HCT116 (cell line): ENCODE measurements at regions not wholly inside any gene's neighbourhood (a gene's known extent, or its start where the extent isn't known, plus 50 kb on each side); places are given as distances from the start of the nearest gene placed in this dataset.

ENCODE experiments used
- ATAC-seq: fragments of 200-7000 bp; cut with Tn5 transposase; 2 replicates; pipeline ENCODE4 v1.9.1; 2020; ENCODE audit warnings: mild to moderate bottlenecking, moderate library complexity
- BruUV-seq: library from RNA; stranded (reverse); fragments of 400-500 nt; replicated peaks from 2 replicates; lab custom pipeline; 2021; lab: Mats Ljungman, UMichigan
- CTCF ChIA-PET: fragments of 300-600 bp; sonication (Branson Sonifier 250); formaldehyde crosslinking; loops from one replicate; lab custom pipeline; 2021; ENCODE audit warnings: antibody characterized with exemption; lab: Charles Lee
- POLR2A ChIA-PET: fragments of 300-600, 350-600 bp; sonication (Branson Sonifier 250); formaldehyde crosslinking; loops from one replicate; lab custom pipeline; 2021; ENCODE audit warnings: antibody characterized with exemption; lab: Charles Lee
- RAD21 ChIA-PET, 2 experiments: fragments of 300-600 bp; sonication (Branson Sonifier 250); formaldehyde crosslinking; loops; one replicate each; lab custom pipeline; 2023; ENCODE audit warnings: low total read pairs in 2 of 2; ENCODE audit not compliant: uncharacterized antibody in 2 of 2, unreplicated experiment in 2 of 2, low non-redundant PET in 1 of 2; lab: Charles Lee
- DNase-seq: peaks from one replicate; pipeline ENCODE4 v3.0.0-alpha.2; 2010; ENCODE audit warnings: low read depth, low spot score
- H2AFZ ChIP-seq: fragments of 200-600 bp; shearing (Covaris generic), sonication (generic); 2 replicates; pipeline ENCODE4 v1.6.1; 2017; ENCODE audit warnings: low read depth, mixed run types, mixed read lengths, antibody characterized with exemption, low read length; ENCODE audit not compliant: poor library complexity, severe bottlenecking
- H3K27ac ChIP-seq: 2 replicates; pipeline ENCODE4 v1.5.1; 2012; ENCODE audit warnings: low read depth, low read length
- H3K27me3 ChIP-seq: fragments of 200-600 bp; sonication (generic); 2 replicates; pipeline ENCODE4 v1.6.1; 2016; ENCODE audit warnings: mixed run types, low read length, mixed read lengths; ENCODE audit not compliant: insufficient read depth
- H3K36me3 ChIP-seq, 2 experiments: fragments of 200-500 bp in 1 of 2; fragments of 200-600 bp in 1 of 2; sonication (Bioruptor generic) in 1 of 2; sonication (generic) in 1 of 2; 2 replicates each; pipeline versions ENCODE4 v1.5.1 to v1.6.1; 2014 to 2016; ENCODE audit warnings: low read length in 2 of 2, inconsistent platforms in 1 of 2, mixed read lengths in 1 of 2, mixed run types in 1 of 2; ENCODE audit not compliant: insufficient read depth in 2 of 2, control insufficient read depth in 1 of 2
- H3K4me1 ChIP-seq, 2 experiments: fragments of 200-600 bp in 1 of 2; sonication (generic) in 1 of 2; 2 replicates each; pipeline versions ENCODE4 v1.5.1 to v1.6.1; 2012 to 2017; ENCODE audit warnings: low read length in 2 of 2, inconsistent platforms in 1 of 2, mild to moderate bottlenecking in 1 of 2, mixed read lengths in 1 of 2, mixed run types in 1 of 2, moderate library complexity in 1 of 2; ENCODE audit not compliant: insufficient read depth in 2 of 2, control insufficient read depth in 1 of 2
- H3K4me2 ChIP-seq: fragments of 200-600 bp; sonication (generic); 2 replicates; pipeline ENCODE4 v1.6.1; 2017; ENCODE audit warnings: mixed run types, low read length, mixed read lengths
- H3K4me3 ChIP-seq, 2 experiments: fragments of 200-600 bp in 1 of 2; sonication (generic) in 1 of 2; replicated peaks in 1 of 2; 2 replicates each; pipeline ENCODE4 v1.5.1; 2011 to 2016; ENCODE audit warnings: low read length in 2 of 2, control low read depth in 1 of 2, low read depth in 1 of 2, mild to moderate bottlenecking in 1 of 2, mixed read lengths in 1 of 2, mixed run types in 1 of 2
- H3K79me2 ChIP-seq: fragments of 200-600 bp; sonication (generic); 2 replicates; pipeline ENCODE4 v1.6.1; 2017; ENCODE audit warnings: mild to moderate bottlenecking, mixed run types, low read length, moderate library complexity, mixed read lengths; ENCODE audit not compliant: insufficient read depth
- H3K9ac ChIP-seq: fragments of 200-600 bp; sonication (generic); 2 replicates; pipeline ENCODE4 v1.6.1; 2016; ENCODE audit warnings: low read length, mixed read lengths
- H3K9me2 ChIP-seq: fragments of 200-600 bp; sonication (generic), shearing (Covaris generic); 2 replicates; pipeline ENCODE4 v1.6.1; 2017; ENCODE audit warnings: mixed run types, mild to moderate bottlenecking, moderate library complexity; ENCODE audit not compliant: insufficient read depth
- H3K9me3 ChIP-seq, 2 experiments: fragments of 200-500 bp in 1 of 2; fragments of 200-600 bp in 1 of 2; sonication (Bioruptor generic) in 1 of 2; sonication (generic) in 1 of 2; 2 replicates each; pipeline ENCODE4 v1.6.1; 2014 to 2017; ENCODE audit warnings: low read length in 2 of 2, mixed read lengths in 2 of 2, inconsistent platforms in 1 of 2, low read depth in 1 of 2, mild to moderate bottlenecking in 1 of 2, mixed run types in 1 of 2, moderate library complexity in 1 of 2; ENCODE audit not compliant: control insufficient read depth in 1 of 2, insufficient read depth in 1 of 2
- H4K20me1 ChIP-seq: fragments of 200-600 bp; sonication (generic), shearing (Covaris generic); 2 replicates; pipeline ENCODE4 v1.6.1; 2017; ENCODE audit warnings: mixed run types, mild to moderate bottlenecking, moderate library complexity; ENCODE audit not compliant: insufficient read depth
- ATF3 ChIP-seq: IDR thresholded peaks from 2 replicates; pipeline ENCODE4 v1.6.1; 2012
- CBX3 ChIP-seq: IDR thresholded peaks from 2 replicates; pipeline ENCODE4 v1.6.1; 2012; ENCODE audit warnings: low read depth
- CEBPB ChIP-seq: IDR thresholded peaks from 2 replicates; pipeline ENCODE4 v1.6.1; 2012; ENCODE audit warnings: low read depth
- EGR1 ChIP-seq: IDR thresholded peaks from 2 replicates; pipeline ENCODE4 v1.6.1; 2012; ENCODE audit warnings: low read depth
- FOSL1 ChIP-seq: IDR thresholded peaks from 2 replicates; pipeline ENCODE4 v1.6.1; 2012; ENCODE audit warnings: low read depth
- JUND ChIP-seq: IDR thresholded peaks from 2 replicates; pipeline ENCODE4 v1.6.1; 2012
- MAX ChIP-seq: IDR thresholded peaks from 2 replicates; pipeline ENCODE4 v1.6.1; 2012
- POLR2A ChIP-seq: IDR thresholded peaks from 2 replicates; pipeline ENCODE4 v1.7.0; 2011; ENCODE audit warnings: borderline replicate concordance; ENCODE audit not compliant: insufficient read depth, insufficient read length; ENCODE audit errors: extremely low read depth
- RAD21 ChIP-seq: IDR thresholded peaks from 2 replicates; pipeline ENCODE4 v1.6.1; 2012; ENCODE audit warnings: low read depth, mild to moderate bottlenecking
- REST ChIP-seq: IDR thresholded peaks from 2 replicates; pipeline ENCODE4 v1.6.1; 2012; ENCODE audit warnings: low read depth
- SP1 ChIP-seq: IDR thresholded peaks from 2 replicates; pipeline ENCODE4 v1.6.1; 2012; ENCODE audit warnings: low read depth
- TCF7L2 ChIP-seq: IDR thresholded peaks from 2 replicates; pipeline ENCODE4 v1.7.0; 2011; ENCODE audit warnings: borderline replicate concordance, inconsistent platforms; ENCODE audit not compliant: insufficient read depth, insufficient read length; ENCODE audit errors: extremely low read depth
- YY1 ChIP-seq: IDR thresholded peaks from 2 replicates; pipeline ENCODE4 v1.6.1; 2011; ENCODE audit warnings: low read length, low read depth, moderate library complexity, mild to moderate bottlenecking; ENCODE audit not compliant: insufficient replicate concordance; ENCODE audit errors: extremely low read depth
- ZFX ChIP-seq: fragments of 450-650 bp; IDR thresholded peaks from 2 replicates; pipeline ENCODE4 v1.6.1; 2017
- ZNF274 ChIP-seq: fragments of 200-500 bp; sonication (Bioruptor generic); IDR thresholded peaks from 2 replicates; pipeline ENCODE4 v1.6.1; 2014; ENCODE audit warnings: mild to moderate bottlenecking, low read depth, low read length, inconsistent platforms
- intact Hi-C: fragments of 100-400 bp; cut with micrococcal nuclease; formaldehyde crosslinking; loops from 2 replicates; pipeline ENCODE4 v1.10.0; 2022

- H3K4me1 ChIP-seq: no peaks in the 10 kb centered on the region
- no peak overlapping the region for H3K27ac ChIP-seq
- BruUV-seq: no TSS peak
- POLR2A ChIA-PET: no interaction called here
- intact Hi-C loops: no loop called here
- H2AFZ ChIP-seq: no peak overlapping the region
- DNase-seq: no peak
- H3K4me2 ChIP-seq: no peak overlapping the region
- RAD21 ChIA-PET: no interaction called here
- H3K4me3 ChIP-seq: no peak overlapping the region
- TF ChIP-seq CEBPB: no peak
- no peak for TF ChIP-seq MAX
- TF ChIP-seq CBX3: no peak
- TF ChIP-seq ZNF274: no peak
- TF ChIP-seq SP1: no peak
- TF ChIP-seq RAD21: no peak
- no peak for TF ChIP-seq ATF3
- no peak for TF ChIP-seq YY1
- TF ChIP-seq EGR1: no peak
- TF ChIP-seq FOSL1: no peak
- no peak for TF ChIP-seq ZFX
- TF ChIP-seq REST: no peak
- TF ChIP-seq TCF7L2: no peak
- TF ChIP-seq JUND: no peak
- no peak for TF ChIP-seq POLR2A
- peaks cover 0 to 6% of the 10 kb centered on the region in 2 experiments; a peak in 1 of 4 replicates for H3K9me3 ChIP-seq
- CTCF ChIA-PET: no interaction called here
- no peaks in the 10 kb centered on the region for H3K27me3 ChIP-seq
- H3K9me2 ChIP-seq: no peaks in the 10 kb centered on the region
- no peak for ATAC-seq
- no peaks in the 10 kb centered on the region for H3K79me2 ChIP-seq
- no peaks in the 10 kb centered on the region for H4K20me1 ChIP-seq
- H3K36me3 ChIP-seq: no peaks in the 10 kb centered on the region
- H3K9ac ChIP-seq: no peak overlapping the region
These were observed 202.9 kb downstream of the ZNF248 start for GRCh38 chr10:37654466-37654865.
